GM18873 (cell line): ENCODE measurements at regions not wholly inside any gene's neighbourhood (a gene's known extent, or its start where the extent isn't known, plus 50 kb on each side); places are given as distances from the start of the nearest gene placed in this dataset.
A peak's percentile ranks its signal among the peaks of the same experiment; 100 is the strongest.
"Not testable (repeated sequence)": the region's sequence is repeated elsewhere in the genome, so short reads cannot be mapped to it uniquely, and the experiment has no call there.

Experiments used
- ATAC-seq: cut with Tn5 transposase; IDR thresholded peaks from one replicate; pipeline ENCODE4 v1.9.1; 2021; ENCODE audit warnings: mild to moderate bottlenecking, moderate library complexity, moderate number of reproducible peaks; ENCODE audit not compliant: unreplicated experiment, low FRiP score

DNA sequence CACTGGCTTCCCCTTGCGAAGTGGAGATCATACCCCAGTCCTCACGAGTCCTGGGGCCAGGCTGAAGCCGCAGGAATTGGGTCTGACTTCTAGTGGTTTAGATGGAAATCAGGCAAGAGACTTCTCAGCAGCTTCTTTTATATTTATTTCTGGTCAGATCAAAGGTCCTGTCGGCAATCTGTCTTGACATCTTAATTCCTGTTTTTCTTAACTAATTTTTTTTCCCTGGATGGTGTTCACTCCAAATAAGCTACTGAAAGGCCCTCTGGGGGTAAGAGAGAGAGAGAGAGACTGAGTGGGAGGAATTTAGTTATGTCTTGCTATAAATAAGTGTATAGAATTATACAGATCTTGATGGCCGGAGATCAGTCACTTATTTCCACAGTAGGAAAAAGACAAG lies 698.7 kb upstream of the TBX3 start:
- no peak for ATAC-seq

DNA sequence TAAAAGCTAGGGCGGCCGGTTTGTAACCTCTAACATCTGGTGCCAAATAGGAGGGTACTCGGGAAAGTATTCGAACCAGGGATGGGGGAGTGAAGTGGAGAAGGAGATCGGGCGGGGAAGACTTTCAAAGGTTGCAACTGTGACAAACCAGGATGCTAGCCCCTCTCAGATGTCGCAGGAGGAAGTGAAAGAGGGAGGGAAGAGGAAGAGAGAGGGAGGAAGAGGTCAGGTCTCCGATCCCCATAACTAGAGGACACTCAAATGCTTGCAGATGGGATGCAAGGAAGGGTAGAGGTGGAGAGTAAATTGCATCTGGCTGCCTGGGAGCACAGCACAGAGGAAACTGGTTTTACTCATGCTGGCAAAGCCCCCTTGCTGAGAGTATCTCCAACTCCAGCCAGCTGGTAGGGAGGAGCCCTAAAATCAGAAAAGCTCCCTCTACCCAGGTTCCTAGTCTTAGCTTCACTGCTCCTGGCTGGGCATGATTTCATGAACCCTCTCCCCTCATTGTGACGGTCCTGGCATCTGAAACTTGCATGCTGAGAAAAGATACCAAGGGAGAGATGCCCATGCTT lies 696.7 kb upstream of the TBX3 start:
- ATAC-seq: no peak

DNA sequence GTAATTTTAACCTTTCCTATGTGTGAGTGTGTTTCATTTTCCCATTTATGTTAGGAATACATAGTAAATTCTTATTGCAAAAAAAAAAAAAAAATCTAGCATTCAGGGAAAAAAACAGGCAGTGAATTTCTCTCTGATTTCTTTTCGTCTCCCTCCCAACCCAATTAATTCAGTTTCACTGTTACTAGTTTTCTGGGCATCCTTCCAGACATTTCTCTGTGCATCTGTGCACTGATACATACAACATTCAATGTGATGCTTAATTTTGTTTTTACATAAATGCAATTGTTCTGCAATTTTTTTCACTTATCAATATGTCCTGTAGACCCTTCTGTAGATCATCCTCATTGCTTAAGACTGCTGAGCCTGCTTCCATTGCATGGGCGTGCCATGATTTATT lies 694.3 kb upstream of the TBX3 start:
- ATAC-seq: no peak

- ATAC-seq: no peak
These were observed 693.8 kb upstream of the TBX3 start for GRCh38 chr12:115377779-115378178.

- no peak for ATAC-seq
These were observed 693.3 kb upstream of the TBX3 start for GRCh38 chr12:115377230-115377629.

- ATAC-seq: peak; percentile 95
These were observed 691.4 kb upstream of the TBX3 start for GRCh38 chr12:115375186-115375991.

DNA sequence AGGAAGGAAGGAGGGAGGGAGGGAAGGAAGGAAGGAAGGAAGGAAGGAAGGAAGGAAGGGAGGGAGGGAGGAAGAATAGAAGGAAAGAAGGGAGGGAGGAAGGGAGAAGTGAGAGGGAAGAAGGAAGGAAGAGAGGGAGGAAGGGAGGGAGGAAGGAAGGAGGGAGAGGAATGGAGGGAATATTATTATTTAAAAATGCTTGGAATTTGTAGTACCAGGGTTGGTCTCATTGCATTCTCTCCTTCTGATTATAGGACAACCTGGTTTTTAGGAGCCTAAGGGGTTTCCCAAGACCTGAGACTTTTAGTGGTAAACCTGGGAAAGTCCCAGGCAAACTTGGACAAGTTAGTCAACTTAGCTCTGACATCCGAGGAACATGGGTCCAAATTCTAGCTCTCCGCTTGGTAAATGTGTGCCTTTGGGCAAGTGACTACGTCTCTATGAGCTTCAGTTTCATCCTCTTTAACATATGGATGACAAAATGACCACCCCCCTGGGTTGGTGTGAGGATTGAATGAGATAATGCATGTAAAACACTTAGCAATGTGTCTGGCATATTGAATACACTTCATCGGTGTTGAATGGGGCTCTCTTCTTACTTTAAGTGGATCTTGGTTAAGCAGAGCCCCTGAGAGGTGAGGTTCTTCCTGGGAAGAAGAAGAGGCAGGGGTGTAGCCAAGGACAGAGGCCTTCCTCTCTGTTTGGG lies 690.7 kb upstream of the TBX3 start:
- ATAC-seq: peak; percentile 18

DNA sequence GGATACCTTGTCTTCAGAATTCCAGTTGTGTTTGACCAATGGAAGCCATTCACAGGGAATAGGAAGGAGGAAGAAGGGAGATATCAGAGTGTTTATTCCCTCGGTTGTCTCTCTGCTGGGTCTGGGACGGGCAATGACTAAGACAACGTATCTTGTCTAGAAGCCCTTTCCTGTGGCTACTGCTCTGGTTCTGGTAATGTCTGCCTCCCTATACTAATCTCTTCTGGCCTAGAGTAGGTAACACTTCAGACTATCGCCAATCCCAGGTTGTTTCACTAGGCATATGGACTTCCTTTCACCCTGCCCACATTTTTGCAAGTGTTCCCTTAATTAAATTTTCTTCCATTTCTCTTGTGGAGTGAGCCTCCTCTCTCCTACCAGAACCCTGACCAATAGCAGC lies 687.7 kb upstream of the TBX3 start:
- ATAC-seq: no peak

GRCh38 chr12:115370650-115371049 lies 686.7 kb upstream of the TBX3 start:
- no peak for ATAC-seq

- no peak for ATAC-seq
These were observed 686.2 kb upstream of the TBX3 start for GRCh38 chr12:115370207-115370606.

- ATAC-seq: not testable (repeated sequence)
These were observed 682.3 kb upstream of the TBX3 start for GRCh38 chr12:115366277-115366676.

- not testable (repeated sequence) for ATAC-seq
These were observed 681.8 kb upstream of the TBX3 start for GRCh38 chr12:115365765-115366164.

DNA sequence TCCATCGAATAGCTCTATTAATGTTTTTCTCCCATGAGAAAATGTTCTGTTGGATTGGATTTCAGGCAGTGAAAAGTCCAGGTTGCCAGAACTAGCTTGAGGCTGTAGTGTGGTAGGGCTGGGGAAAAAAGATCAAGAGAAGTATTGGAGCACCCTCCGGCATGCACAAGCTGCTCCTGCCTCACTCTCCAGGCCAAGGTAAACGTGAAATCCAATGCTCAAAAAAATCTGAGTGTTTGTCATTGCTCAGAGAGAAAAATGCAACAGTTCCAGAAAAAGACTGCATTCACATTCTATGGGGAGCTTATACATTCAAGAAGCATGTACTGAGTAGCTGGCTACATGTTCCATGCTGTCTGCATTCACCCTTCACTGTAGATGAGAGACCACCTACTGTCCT lies 680.9 kb upstream of the TBX3 start:
- no peak for ATAC-seq

DNA sequence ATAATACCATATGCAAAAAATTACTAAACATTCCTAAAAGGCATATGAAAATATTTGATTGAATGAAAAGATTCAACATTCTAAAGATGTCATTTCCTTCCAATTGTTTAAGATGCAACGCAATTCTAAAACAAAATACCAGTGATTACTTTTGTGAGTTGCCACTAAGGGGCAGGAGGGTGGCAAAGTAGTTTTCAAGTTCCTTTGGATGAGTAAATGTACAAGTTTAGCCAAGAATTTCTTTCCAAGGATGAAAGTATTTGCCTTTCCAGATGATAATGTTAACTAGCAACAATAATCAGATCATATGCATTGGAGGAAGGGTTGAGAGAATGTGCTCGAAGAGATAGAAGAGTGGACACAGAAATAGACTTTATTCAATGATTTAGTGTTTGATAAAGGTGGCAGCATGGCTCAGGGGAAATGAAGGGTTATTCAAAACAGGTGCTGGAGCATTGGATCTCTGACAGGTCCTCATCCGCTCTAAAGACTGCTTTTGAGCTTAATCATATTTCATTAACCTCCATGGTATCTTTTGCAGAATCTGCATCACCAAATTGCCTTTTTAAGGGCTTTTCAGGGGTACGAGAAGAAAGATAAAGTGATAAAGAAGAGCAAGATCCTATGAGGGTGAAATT lies 678.5 kb upstream of the TBX3 start:
- ATAC-seq: no peak

DNA sequence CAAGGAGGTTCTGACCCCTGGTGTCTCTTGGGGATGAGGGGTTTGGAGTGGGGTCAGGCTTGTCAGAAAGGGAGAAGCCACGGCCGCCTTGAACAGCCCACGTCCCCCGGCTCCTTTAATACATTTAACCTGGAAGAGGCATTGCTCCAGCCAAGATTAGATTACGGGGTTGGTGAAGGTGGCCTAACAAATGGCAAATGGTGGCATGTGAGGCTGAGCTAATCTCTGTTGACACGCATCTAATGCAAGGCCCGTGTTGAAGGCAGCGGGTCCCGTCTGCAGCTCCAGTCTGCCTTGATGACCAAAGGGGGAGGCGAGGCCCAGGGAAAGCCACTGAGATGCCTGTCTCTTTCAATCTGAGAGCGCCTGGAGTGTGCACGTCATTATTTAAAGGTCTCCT lies 673.7 kb upstream of the TBX3 start:
- no peak for ATAC-seq

DNA sequence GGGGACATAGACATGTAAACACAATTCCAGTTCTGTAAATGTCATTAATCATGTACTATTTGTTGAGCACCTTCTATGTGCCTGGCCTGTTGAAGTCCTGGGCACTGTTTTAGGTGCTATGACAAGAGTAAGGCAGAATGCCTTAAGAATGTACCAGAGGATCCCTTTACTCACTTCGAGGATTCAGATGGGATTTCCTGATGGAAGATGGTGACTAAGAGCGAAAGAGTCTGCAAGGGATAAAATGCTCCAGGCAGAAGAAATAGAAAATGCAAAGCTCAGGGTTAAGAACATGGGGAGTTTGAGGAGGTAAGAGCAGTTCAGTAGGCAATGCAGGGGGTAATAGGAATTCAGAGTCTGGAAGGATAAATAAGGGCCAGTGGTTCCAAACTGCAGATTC lies 671.3 kb upstream of the TBX3 start:
- ATAC-seq: no peak

DNA sequence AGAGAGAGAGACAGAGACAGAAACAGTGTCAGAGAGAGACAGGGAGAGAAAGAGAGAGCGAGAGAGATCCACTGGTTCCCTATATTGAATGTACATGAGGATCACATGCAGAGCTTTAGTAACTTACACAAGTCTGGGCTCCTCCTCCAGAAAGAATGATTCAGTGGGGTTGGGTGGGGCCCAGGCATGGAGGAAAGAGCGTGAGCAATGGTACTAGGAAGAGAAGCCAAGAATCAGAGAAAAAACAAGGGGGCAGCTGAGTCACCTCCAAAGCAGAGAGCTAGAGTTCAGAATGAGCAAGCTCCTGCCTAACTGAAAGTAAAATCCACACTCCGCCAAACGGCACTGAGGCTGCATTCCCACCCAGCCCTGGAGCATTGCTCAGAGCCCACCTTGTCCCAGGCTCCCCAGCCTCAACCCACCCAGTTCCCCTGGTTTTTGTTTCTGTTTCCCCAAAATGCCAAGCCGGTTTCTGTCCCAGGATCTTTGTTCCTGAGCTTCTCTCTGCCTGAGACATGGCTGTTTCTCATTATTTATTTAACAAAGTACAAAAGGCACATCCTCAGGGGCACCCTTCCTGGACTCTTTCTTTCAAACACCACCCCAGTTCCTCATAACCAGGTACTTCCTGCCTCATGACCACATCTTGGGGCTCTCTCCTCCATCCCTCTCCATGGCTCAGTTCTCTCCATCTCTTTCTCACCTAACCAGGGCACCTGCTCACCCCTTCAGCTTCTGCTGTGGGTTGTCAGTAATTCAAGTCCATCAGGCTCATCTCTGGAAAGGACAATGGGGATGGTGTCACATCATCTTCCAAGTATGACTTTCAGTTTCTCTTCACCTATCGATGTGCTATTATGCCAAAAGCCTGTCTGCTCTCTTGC lies 670.3 kb upstream of the TBX3 start:
- no peak for ATAC-seq

GRCh38 chr12:115353467-115353866 lies 669.5 kb upstream of the TBX3 start:
- ATAC-seq: no peak

GRCh38 chr12:115351514-115352077 lies 667.6 kb upstream of the TBX3 start:
- ATAC-seq: no peak

DNA sequence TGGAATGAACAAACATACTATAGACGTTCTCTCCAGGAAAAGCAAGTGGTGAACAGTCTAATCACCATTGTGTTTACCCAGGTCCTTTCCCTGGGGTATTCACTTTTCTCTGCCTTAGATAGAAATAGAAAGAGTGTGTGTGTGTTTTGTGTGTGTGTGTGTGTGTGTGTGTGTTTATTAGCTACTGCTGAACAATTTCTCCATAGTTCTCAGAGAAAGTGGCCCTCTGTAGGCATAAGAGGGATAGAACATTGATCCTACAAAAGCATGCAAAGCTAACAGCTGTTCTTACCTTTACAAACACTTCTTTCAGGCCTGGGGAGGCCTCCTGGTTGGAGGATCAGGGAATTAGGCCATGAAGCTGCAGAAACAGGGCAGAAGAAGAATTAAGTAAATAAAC lies 665.7 kb upstream of the TBX3 start:
- ATAC-seq: no peak
